ENCODE measurements at regions not wholly inside any gene's neighbourhood (a gene's known extent, or its start where the extent isn't known, plus 50 kb on each side); places are given as distances from the start of the nearest gene placed in this dataset.

DNA sequence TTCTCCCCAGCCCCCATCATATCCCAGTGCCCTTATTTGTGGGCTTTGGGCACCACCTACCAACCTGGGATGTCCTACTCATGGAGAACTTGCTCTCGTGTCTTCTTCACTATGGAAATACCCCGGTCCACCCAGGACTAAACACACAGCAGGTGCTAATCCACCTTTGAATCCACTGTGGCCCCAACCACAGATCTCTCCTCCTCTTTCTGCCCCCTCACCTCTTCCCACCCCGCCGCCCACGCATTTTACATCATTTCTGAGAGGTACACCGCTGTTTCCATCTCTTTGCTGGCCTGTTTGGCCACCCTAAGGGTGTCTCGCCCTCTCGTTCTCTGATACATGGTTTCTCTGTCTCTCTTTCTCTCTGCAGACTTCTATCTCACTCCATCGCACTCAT lies 82.5 kb upstream of the CTNNBL1 start:
- DNase-seq, result no peak
- H3K36me3 ChIP-seq, result no peaks in the 10 kb centered on the region
- no peak overlapping the region for H3K27ac ChIP-seq
- H3K27me3 ChIP-seq (ENCODE audit: insufficient read depth, low read depth, severe bottlenecking), result no peaks in the 10 kb centered on the region
- no peak for TF ChIP-seq CTCF (IDR thresholded peaks at IDR 0.05; ENCODE audit: low read depth, low read length)
- H3K9me3 ChIP-seq (ENCODE audit: severe bottlenecking), result peaks cover 7% of the 10 kb centered on the region
- no peak overlapping the region for H3K4me3 ChIP-seq (ENCODE audit: low read depth, low read length)

GRCh38 chr20:37610203-37610798 lies 82.6 kb upstream of the BLCAP start:
- no peaks in the 10 kb centered on the region for H3K9me3 ChIP-seq (ENCODE audit: severe bottlenecking)
- no peak for DNase-seq
- no peaks in the 10 kb centered on the region for H3K36me3 ChIP-seq
- TF ChIP-seq CTCF (IDR thresholded peaks at IDR 0.05; ENCODE audit: low read depth, low read length), result no peak
- no peak overlapping the region for H3K4me3 ChIP-seq (ENCODE audit: low read depth, low read length)
- H3K27me3 ChIP-seq (ENCODE audit: insufficient read depth, low read depth, severe bottlenecking), result no peaks in the 10 kb centered on the region
- H3K27ac ChIP-seq, result no peak overlapping the region

GRCh38 chr20:37602634-37603033 lies 75.0 kb upstream of the BLCAP start:
- Histone ChIP-seq H3K4me3 (ENCODE audit: low read depth, low read length) (no peak overlapping the region), H3K27ac (no peak overlapping the region), H3K27me3 (ENCODE audit: insufficient read depth, low read depth, severe bottlenecking) (no peaks in the 10 kb centered on the region), H3K9me3 (ENCODE audit: severe bottlenecking) (no peaks in the 10 kb centered on the region), H3K36me3 (no peaks in the 10 kb centered on the region)
- no peak for DNase-seq
- no peak for TF ChIP-seq CTCF (IDR thresholded peaks at IDR 0.05; ENCODE audit: low read depth, low read length)

GRCh38 chr20:37600486-37600885 lies 72.8 kb upstream of the BLCAP start:
- H3K4me3 ChIP-seq (ENCODE audit: low read depth, low read length), result no peak overlapping the region
- peaks cover 3% of the 10 kb centered on the region for H3K9me3 ChIP-seq (ENCODE audit: severe bottlenecking)
- TF ChIP-seq CTCF (IDR thresholded peaks at IDR 0.05; ENCODE audit: low read depth, low read length), result no peak
- no peaks in the 10 kb centered on the region for H3K27me3 ChIP-seq (ENCODE audit: insufficient read depth, low read depth, severe bottlenecking)
- no peaks in the 10 kb centered on the region for H3K36me3 ChIP-seq
- H3K27ac ChIP-seq, result no peak overlapping the region
- DNase-seq, result no peak

GRCh38 chr20:37598575-37599342 lies 71.1 kb upstream of the BLCAP start:
- no peak for TF ChIP-seq CTCF (IDR thresholded peaks at IDR 0.05; ENCODE audit: low read depth, low read length)
- no peaks in the 10 kb centered on the region for H3K36me3 ChIP-seq
- H3K27me3 ChIP-seq (ENCODE audit: insufficient read depth, low read depth, severe bottlenecking), result no peaks in the 10 kb centered on the region
- peaks cover 3% of the 10 kb centered on the region for H3K9me3 ChIP-seq (ENCODE audit: severe bottlenecking)
- peak overlapping the region; percentile 83 for H3K27ac ChIP-seq
- peak overlapping the region; percentile 30 for H3K4me3 ChIP-seq (ENCODE audit: low read depth, low read length)
- no peak for DNase-seq
